ENCODE measurements at regions not wholly inside any gene's neighbourhood (a gene's known extent, or its start where the extent isn't known, plus 50 kb on each side); places are given as distances from the start of the nearest gene placed in this dataset.

DNA sequence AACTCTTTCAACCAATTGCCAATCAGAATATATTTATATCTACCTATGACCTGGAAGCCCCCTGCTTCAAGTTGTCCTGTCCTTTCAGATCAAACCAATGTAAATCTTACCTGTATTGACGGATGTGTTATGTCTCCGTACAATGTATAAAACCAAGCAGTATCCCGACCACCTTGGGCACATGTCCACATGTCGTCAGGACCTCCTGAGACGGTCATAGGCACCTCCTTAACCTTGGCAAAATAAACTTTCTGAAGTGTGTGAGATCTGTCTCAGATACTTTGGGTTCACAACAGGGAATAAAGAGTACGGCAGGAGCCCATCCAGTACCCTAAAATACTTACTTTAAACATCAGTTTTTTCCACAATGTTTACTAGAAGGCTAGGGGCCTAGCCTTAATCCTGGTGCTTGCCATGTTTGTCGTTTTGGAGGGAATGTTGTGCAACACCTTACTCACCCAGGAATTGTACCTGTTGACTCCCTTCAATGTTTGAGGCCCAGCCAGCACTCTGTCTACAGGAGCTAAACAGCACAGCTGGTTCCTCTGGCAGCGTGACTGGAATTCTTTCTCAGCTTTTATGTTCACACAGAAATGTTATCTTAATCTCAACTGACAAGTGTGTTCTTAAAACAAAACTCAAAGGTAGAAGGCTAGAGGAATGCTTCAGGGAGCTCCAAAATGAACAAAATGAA is 90.8 kb upstream of the USP25 start:
- TF ChIP-seq, protein P1, sequence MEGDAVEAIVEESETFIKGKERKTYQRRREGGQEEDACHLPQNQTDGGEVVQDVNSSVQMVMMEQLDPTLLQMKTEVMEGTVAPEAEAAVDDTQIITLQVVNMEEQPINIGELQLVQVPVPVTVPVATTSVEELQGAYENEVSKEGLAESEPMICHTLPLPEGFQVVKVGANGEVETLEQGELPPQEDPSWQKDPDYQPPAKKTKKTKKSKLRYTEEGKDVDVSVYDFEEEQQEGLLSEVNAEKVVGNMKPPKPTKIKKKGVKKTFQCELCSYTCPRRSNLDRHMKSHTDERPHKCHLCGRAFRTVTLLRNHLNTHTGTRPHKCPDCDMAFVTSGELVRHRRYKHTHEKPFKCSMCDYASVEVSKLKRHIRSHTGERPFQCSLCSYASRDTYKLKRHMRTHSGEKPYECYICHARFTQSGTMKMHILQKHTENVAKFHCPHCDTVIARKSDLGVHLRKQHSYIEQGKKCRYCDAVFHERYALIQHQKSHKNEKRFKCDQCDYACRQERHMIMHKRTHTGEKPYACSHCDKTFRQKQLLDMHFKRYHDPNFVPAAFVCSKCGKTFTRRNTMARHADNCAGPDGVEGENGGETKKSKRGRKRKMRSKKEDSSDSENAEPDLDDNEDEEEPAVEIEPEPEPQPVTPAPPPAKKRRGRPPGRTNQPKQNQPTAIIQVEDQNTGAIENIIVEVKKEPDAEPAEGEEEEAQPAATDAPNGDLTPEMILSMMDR (IDR thresholded peaks at IDR 0.05), result no peak
- no peak for TF ChIP-seq POLR2AphosphoS5 (IDR thresholded peaks at IDR 0.05)
